ENCODE measurements at regions not wholly inside any gene's neighbourhood (a gene's known extent, or its start where the extent isn't known, plus 50 kb on each side); places are given as distances from the start of the nearest gene placed in this dataset.
"Not testable (repeated sequence)": the region's sequence is repeated elsewhere in the genome, so short reads cannot be mapped to it uniquely, and the experiment has no call there.

DNA sequence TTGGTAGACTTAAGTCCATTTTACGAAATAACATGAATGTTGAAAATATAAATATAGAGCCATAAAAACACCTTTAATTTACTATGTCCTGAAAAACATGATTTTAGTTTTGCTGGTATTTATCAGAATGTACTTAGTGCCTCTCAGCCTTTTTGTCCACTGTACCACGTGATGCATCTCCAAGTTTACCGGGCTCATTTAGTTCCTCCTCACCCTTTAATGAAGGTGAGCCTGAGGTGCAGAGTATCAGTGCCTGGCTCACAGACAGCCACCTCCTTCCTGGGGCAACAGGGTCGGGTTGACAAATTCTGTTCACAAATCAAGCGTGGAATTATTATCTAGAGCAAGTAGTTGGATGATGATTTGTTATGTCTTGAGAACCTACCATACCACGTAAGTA lies 420.5 kb upstream of the MEIS1 start:
- DNase-seq = no peak

DNA sequence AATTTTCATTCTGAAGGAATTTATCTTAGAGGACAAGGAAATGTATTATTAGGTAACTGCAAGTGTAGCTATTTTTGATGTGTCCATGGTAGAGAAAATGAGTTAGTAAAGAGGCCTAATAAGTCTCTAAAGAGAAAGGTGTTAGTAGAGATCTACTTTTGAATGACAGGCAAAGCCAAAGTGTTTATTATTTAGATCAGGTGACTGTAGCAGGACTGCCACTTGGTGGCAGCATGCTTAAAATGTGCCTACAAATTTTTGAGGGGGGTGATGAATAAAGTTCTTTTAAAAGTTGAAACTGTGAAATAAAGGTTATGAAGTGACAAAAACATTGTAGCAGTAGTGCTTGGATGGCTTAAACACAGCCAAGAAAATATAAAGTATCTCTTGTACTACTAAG lies 421.5 kb upstream of the MEIS1 start:
- no peak for DNase-seq

DNA sequence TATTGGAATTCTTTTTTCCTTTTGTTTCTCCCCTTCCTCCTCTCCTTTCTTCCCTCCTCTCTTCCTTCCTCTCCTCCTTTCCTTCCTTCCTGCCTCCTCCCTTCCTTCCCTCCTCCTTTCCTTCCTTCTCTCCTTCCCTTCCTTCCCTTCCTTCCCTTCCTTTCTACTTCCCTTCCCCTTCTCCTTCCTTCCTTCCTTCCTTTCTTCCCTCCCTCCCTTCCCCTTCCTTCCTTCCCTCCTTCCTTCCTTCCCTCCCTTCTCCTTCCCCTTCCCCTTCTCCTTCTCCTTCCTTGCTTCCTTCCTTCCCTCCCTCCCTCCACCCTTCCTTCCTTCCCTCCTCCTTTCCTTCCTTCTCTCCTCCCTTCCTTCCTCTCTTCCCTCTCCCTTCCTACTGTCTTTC lies 431.0 kb upstream of the MEIS1 start:
- no peak for DNase-seq

DNA sequence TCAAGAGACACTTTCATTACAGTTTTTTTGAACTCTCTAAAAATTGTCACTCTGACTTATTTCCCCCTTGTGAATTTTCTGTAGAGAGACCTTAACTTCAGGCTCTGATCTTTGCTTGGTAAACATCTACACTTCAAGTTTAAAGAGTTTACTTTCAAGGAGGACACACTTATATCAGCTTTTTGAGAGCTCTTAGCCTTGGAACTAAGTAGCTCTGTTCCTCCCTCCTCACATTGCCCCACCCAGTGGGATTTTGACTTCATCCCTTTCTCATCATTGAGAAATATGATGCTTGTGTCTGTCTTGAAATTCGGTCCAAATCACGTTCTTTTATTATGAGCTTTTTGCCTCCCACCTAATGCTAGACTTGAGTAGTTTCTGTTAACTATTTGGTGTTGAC lies 433.4 kb upstream of the MEIS1 start:
- DNase-seq = no peak

DNA sequence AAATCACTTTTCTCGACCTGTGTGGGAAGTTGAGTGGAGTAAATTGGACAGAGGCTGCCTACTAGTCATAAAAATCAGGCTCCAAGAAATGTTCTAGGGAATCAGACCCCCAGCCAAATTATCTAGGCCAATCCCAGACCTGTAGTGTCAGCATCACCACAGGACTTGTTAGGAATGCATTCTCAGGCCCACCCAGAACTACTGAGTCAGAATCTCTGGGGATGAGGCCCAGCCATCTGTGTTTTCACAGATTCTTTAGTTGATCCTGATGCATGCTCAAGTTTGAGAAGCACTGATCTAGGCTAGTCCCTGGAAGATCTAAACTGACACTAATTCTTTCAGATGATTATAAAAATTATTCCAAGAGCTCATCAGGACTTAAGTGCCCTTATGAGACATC lies 434.0 kb upstream of the MEIS1 start:
- no peak for DNase-seq

DNA sequence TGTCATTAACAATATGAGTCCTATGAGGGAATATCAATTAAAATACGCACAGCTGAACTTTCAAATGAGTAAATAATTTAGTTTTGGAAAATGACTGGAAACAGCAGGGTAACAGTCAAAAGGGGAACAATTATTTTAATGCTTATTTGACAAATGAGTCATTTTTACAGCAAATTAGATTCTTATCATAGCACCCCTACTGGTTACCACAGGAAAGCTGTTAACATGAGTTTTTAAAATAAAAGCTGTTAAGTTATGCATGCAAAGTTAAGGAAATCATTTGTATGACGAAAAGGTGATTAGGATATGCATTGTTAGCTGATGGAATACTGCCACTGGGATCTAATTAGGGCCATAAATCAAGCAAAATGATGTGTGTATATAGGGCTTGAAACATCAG lies 435.1 kb upstream of the MEIS1 start:
- no peak for DNase-seq

DNA sequence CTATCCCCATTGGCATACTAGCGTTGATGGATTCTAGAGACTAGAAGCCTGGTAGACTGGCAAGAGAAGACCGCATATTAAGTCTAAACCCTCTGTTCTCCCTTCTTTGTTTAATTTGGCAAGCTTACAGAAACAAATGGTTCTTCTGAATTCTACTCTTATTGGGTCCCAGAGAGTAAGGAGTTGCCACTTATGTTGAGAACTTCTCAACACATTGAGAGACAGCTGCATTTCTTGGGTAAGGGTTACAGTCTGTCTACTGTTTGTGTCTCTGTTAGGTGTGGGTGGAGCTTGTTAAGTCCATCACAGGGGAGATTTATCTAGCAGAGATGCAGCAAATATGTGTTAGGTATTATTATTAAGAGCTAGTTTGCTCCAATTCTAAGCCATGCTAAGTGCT lies 435.8 kb upstream of the MEIS1 start:
- DNase-seq = no peak

DNA sequence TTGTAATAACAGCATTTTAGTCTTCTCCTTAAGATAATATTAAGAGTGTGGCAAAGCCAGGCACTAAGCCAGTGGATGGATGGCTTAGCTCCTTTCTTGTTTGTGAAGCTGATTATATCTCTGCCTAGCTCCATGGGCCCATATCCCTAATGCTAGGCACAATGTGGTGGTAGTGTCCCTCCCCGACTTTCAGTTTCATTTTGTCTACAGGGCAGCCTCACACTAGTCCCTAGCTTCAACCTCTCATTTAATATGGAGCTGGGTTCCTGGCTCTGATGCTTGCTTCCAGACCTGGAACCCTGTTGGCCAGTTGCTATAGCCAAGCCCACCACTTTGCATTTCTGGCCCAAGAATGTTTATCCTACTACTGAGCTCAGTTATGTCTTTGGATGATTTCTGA lies 437.0 kb upstream of the MEIS1 start:
- DNase-seq = no peak

DNA sequence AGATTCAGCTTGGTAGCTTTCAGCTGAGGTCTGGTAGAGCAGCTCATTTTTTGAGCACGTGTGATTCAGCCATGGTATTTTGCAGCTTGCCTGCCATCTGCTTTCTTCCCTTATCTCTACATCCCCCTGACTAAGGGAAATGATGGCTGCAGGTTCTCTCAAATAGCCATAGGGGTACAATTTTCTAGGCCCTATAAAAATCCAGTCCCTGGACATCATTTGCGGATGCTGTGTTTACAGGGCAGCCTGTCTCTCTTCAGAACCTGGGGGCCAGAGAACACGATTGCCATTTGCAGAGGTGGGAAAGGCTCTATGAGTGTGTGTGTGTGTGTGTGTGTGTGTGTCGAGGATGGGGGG lies 442.7 kb upstream of the MEIS1 start:
- no peak for DNase-seq

DNA sequence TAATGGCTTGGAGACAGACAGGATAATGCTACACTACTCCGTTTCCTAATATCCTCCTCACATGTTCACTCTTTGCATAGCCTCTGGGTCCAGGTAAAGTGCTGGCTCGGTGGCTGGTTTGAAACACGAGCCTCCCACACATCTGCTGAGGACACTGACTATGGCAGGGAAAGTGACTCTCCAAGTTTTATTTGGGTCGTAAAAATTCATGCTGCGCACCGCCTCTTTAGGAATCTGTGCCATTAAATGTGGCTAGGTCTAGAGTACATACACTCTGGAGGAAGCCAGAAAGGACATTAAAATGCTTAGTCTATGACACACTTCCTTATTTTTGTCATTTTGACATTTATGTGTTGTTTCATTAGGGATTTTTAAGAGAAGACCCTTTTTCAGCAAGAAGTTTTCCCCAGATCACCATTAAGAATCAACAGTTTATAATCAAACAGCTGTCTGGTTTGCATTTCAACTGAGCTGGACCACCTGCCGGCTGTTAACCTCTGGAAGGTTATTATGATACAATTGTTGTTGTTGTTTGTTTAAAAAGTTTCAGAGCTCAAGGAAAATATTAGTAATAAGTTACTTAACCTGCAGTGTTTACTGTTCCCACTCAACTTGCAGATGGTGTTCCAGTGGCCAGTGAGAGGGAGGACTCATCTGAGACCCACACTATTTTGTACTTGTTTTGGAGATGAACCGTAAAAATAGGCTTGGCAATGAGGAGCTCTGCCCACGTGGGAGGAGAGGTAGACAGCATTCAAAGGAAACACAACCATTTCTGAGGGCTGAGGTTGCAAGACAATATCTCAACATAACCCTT lies 443.3 kb upstream of the MEIS1 start:
- no peak for DNase-seq

DNA sequence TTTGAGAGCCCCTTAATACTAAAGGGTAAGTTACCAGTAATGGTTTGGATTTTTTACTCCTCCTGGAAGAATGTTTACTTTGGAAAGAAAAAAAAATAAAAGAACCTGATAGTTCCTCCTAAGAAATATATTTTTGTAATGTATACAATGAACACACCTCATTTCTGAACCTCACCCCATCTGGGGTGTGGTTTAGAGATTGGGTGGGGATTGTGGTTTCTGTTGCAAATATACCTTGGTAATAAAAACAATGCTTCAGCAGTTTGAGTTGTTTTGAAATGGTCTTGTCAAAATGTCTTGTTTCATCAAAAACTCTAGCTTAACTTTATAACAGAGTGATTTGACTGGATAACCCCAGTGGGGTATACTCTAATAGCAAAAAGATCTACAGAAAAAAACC lies 448.9 kb upstream of the MEIS1 start:
- no peak for DNase-seq

DNA sequence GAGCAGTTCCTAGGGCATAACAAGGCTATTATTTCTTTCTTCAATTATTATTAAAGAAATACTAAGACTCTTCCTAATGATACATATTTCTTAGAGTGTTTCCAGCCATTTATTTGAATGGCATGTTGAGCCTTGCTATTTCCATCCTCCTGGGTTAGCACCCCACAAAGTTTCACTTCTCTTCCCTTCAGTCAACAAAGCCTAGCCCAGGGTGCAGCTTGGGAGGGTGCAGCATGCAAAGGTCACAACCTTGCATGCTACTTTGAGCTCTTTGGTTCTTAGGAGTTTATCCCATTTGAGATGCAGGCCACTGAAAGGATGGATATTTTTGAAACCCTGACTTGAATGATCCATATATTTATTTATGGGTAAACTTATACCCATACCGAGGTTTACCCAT lies 454.4 kb upstream of the MEIS1 start:
- no peak for DNase-seq

DNA sequence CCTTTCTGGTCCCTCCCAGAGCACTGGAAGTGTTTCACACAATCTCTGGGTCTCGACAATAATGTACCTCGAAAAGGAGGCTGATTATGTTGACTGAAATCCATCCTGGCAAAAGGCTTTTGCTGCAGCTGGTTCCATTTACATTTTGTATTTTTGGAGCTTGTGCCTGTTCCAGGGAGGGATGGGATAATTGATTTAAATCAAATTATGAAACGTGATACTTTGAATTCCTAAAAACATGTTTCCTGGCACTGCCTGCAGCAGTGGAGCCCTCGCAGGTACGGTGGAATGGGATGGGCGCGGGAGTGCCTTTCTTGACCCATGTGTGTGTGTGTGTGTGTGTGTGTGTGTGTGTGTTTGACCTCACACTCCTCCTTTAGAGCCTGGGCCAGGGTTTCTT lies 455.5 kb upstream of the MEIS1 start:
- DNase-seq = no peak

DNA sequence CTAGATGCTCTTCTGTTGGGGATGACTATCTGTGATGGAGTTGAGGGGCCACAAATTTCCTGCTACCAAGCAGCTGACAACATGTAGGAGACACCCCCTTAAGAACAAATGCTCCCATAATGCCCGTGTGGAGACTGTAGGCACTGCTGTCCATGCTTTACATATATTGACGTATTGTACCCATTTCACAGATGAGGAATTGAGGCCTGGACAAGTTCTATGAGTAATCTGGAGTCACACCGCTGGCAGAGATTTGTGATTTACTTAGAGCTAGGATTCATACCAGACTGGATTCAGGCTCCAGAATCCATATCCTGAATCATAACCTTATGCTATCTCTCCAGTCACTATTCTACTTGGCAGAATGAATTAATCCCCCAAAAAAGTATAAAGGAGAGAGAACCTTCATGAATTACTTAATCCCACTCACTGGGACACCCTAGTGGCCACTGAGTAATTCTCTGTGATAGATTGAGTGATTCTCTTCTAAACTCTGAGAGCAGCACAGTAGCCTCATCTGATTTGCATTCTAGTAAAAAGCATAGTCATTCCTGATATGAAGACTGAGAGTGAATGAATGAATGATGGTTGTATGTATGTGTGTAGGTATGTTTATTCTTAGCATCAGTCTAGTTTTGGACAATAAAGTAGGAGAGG lies 460.7 kb upstream of the MEIS1 start:
- no peak for DNase-seq

DNA sequence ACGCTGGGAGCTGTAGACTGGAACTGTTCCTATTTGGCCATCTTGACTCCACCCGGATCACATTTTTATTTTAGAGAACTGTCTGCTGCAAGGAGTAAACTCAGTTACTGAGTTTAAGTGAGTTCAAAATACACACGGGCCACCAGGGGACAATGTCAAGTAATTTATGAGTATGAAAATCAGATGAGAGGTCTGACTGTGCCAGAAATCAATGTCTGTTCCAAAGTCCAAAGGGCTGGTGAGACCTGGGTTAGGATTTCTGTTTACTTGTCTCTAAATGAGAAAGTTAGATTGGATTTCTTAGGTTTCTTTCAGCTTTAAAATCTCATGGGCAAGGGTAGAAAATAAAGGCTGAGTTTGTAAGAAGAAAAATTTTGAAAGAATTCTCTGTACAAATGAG lies 465.8 kb upstream of the MEIS1 start:
- DNase-seq = no peak

DNA sequence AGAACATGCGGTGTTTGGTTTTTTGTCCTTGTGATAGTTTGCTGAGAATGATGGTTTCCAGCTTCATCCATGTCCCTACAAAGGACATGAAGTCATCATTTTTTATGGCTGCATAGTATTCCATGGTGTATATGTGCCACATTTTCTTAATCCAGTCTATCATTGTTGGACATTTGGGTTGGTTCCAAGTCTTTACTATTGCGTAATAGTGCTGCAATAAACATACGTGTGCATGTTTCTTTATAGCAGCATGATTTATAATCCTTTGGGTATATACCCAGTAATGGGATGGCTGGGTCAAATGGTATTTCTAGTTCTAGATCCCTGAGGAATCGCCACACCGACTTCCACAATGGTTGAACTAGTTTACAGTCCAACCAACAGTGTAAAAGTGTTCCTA lies 471.6 kb upstream of the MEIS1 start:
- DNase-seq = not testable (repeated sequence)

DNA sequence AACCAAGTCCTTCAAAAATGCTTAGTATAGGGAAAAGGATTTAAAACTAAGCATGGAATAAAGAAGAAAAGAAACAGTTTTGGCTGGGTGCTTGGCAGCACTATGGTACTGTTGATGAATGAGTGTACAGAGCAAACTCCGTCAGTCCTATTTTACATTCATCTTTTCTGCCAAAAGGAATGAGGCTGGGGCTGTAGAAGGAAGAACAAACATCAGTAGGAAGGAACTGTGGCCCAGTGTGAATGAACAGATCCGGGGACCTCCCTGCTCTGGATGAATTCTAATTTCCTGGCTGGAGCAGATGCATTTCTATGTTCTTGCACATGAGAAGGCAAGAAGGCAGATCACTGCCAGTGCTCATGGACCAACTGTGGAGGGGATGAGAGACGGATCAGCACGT lies 474.0 kb upstream of the MEIS1 start:
- DNase-seq = no peak

DNA sequence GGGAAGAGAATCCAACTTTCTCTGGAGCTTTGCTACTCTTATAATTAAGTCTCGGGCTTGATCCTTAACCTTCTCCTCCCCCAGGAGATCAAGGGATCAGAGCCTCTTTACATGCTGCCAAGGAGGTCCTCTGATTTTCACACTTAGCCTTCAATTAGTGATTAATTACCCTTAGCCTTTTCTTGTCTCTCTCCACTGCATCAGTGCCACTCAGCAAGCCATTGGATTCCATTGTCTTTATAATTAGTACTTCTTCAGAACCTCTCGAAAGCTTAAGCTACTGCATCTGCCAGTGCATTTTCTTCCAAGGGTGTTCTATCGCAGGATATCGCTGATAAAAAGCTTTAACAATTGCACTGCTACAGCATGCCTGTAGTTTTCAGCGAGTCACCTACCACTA lies 477.0 kb upstream of the MEIS1 start:
- no peak for DNase-seq

DNA sequence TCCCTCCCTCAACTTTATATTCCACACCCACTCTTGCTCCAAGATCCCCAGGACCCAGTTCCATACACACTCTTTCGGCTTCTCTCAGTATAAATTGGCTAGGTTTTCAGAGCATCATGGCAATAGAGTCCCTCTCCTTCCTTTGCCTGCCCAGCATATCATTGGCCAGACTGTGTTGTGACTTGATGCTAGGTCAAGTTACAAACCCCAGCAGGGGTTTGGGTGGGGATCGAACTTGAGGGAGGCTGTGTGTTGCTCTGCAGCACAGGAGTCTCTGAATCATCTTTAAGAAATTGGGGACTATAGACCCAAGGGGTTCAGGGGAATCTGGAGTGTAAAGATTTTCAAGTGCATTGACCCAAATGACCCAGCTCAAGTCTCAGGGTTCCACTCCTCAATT lies 477.5 kb upstream of the MEIS1 start:
- DNase-seq = no peak

DNA sequence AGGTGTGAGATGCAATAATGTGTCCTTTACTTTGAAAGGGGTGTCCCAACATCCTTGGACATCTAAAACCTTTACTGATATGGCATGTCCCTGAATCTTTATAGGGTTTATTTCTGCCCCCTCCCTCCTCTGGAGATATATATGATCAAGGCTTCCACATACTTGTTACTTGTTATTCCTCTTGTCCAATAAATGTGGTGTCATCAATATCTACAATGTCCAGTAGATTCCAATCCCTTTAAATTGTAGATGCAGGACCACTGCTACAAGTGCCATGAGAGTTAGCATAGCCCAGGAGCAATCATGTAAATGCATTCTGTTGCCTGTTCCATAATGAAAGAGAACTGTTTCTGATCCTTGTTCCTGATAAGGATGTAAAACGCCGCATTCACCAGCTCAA lies 479.7 kb upstream of the MEIS1 start:
- DNase-seq = no peak

DNA sequence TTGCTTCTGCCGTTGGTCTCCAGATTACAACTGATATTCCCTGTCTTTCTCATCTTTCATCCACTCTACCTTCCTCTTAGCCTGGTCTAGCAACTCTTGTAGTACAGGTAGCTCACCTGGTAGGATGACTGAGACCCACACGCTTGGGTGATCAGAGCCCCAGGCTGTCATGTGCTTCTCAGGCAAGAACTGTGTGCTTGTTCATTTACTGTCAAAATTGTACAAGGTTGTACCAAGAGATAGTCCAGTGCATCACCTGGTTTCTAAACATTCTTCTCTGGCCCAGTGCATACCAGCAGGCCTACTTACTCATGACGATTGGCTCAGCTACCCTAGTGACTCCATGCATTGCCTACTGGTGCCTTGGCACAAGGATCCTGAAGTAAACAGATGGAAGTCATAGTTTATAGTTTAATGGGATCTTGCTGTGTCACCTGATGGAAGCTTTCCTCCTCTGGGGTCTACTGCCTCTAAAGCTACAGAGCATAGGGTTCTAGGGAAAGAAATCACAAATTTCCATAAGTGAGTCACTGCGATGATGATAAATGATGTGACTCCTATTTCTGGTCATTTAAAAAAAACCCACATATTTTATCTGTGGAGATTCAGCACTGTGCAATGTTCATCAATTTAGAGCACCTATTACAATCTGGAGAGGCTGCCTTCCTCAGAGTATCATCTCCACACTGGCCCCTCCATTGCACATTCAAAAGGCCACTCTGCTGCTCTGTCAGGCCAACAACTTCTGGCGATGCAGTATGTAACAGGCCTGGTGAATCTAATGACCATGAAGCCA lies 481.8 kb upstream of the MEIS1 start:
- DNase-seq = no peak

DNA sequence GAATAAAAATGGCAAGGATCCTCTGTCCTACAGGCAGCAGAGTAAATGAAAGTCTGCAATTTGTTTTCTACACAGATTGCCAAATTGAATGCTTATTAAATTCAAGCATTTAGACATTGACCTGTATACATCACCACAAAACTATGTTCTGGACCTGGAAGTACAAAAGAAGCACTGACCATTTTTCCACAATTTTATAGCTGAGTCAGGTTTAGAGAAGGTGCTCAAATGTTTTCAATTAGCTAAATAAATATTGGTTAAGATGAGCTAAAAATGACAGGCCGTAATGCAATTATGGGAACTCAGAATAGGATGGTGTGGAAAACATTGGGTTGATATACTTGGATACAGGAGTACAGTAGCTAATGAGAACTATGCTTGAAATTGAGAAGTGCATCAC lies 490.7 kb upstream of the MEIS1 start:
- DNase-seq = no peak

DNA sequence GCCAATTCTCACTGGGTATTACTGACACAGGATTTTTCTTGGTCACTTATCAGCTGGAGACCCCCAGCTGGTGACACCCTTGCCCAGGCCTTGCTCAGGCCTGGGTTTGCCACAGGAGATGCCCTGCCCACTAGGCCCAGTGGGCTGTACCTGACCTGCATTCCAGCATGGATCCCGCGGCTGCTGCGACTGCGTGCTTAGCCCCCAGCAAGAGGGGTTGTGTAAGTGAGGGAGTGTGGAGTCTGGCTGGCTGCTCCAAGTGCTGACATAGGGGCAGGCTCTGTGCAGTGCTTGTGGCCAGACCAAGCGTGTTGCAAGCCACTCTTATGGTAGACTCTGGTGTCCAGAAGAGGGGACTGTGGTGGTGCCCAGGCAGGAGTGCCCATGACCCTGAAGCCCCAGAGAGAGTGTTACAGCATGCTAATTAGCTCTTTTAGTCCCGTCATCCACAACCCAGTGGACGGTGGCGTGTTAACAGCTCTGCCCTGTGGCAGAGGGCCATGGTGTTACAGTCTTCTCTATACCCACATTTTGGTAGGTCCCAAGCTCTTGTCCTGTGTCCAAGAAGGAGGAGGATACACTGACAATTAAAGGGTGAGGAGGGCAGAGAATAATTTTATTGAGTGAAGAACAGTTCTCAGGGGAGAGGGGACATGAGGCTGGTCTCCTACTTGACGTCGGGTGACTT lies 491.7 kb upstream of the MEIS1 start:
- no peak for DNase-seq

DNA sequence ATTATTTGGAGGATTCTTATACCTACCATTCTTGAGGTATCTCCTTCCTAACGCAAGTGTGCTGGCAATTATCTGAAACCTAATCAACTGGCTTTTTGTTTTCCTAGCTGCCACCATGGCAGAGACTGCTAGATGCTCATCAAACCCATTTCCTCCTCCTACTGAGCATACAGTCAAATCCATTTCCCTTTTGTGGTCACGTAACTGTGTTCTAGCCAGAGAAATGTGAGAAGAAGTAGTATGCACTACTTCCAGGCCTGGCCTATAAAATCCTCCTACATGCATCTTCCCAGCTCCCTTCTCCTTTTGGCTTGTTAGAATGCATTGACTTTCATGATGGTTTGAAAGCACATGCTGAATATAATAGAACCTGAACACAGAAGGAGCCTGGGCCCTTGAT lies 494.1 kb upstream of the MEIS1 start:
- no peak for DNase-seq
